CD4-positive, alpha-beta T cell (primary cell): ENCODE measurements at regions not wholly inside any gene's neighbourhood (a gene's known extent, or its start where the extent isn't known, plus 50 kb on each side); places are given as distances from the start of the nearest gene placed in this dataset.

Source experiments
- ATAC-seq: fragments of 200-7000 bp; cut with Tn5 transposase; one replicate; pipeline ENCODE4 v1.10.0; 2022; ENCODE audit warnings: mild to moderate bottlenecking; ENCODE audit not compliant: poor library complexity
- CTCF ChIA-PET: fragments of 350-600 bp; sonication (Branson Sonifier 250); formaldehyde crosslinking; loops from one replicate; lab custom pipeline; 2021; ENCODE audit warnings: antibody characterized with exemption, inconsistent platforms; lab: Charles Lee
- POLR2A ChIA-PET: fragments of 350-600 bp; sonication (Branson Sonifier 250); formaldehyde crosslinking; loops from one replicate; lab custom pipeline; 2021; ENCODE audit warnings: antibody characterized with exemption, inconsistent platforms; lab: Charles Lee
- DNase-seq, 14 experiments: peaks; one replicate each; pipeline ENCODE4 v3.0.0-alpha.2; 2013 to 2020; ENCODE audit warnings: mixed read lengths in 2 of 14
- H3K27ac ChIP-seq, 2 donors: one replicate each; pipeline versions ENCODE4 v1.5.1 to v1.7.0; 2013; ENCODE audit warnings: low read length in 2 of 2, low read depth in 1 of 2, mild to moderate bottlenecking in 1 of 2
- H3K27me3 ChIP-seq, 2 experiments: 1 replicate in 1 of 2; 2 replicates in 1 of 2; pipeline versions ENCODE4 v1.6.1 to v1.7.0; 2013; ENCODE audit warnings: low read length in 2 of 2, control low read depth in 1 of 2, mild to moderate bottlenecking in 1 of 2, moderate library complexity in 1 of 2; ENCODE audit not compliant: insufficient read depth in 2 of 2, control insufficient read depth in 1 of 2
- H3K36me3 ChIP-seq: one replicate; pipeline ENCODE4 v1.6.1; 2013; ENCODE audit warnings: low read length, control low read depth; ENCODE audit not compliant: insufficient read depth
- H3K4me1 ChIP-seq: one replicate; pipeline ENCODE4 v1.6.1; 2013; ENCODE audit warnings: low read length, control low read depth; ENCODE audit not compliant: insufficient read depth
- H3K4me3 ChIP-seq: one replicate; pipeline ENCODE4 v1.5.1; 2013; ENCODE audit warnings: mild to moderate bottlenecking, low read length, moderate library complexity
- H3K9me3 ChIP-seq, 2 experiments: 1 replicate in 1 of 2; 2 replicates in 1 of 2; pipeline versions ENCODE4 v1.6.1 to v1.7.0; 2013; ENCODE audit warnings: low read length in 2 of 2, mild to moderate bottlenecking in 2 of 2, control low read depth in 1 of 2, moderate library complexity in 1 of 2; ENCODE audit not compliant: control insufficient read depth in 1 of 2, insufficient read depth in 1 of 2
- H3K27ac Mint-ChIP-seq: one replicate; pipeline ENCODE4 v1.8.0; 2020; ENCODE audit warnings: mixed read lengths
- H3K27me3 Mint-ChIP-seq: one replicate; pipeline ENCODE4 v1.8.0; 2021; ENCODE audit warnings: mixed read lengths
- H3K36me3 Mint-ChIP-seq: one replicate; pipeline ENCODE4 v1.8.0; 2021; ENCODE audit warnings: low read depth, mixed read lengths
- H3K4me1 Mint-ChIP-seq: one replicate; pipeline ENCODE4 v1.8.0; 2021; ENCODE audit warnings: low read depth, mixed read lengths
- H3K4me3 Mint-ChIP-seq: one replicate; pipeline ENCODE4 v1.8.0; 2020; ENCODE audit warnings: mild to moderate bottlenecking, mixed read lengths
- H3K9me3 Mint-ChIP-seq: one replicate; pipeline ENCODE4 v1.8.0; 2020; ENCODE audit warnings: mixed read lengths
- CTCF ChIP-seq: fragments of 200-600 bp; IDR thresholded peaks from one replicate; pipeline ENCODE4 v1.8.0; 2022; ENCODE audit warnings: antibody characterized with exemption, mild to moderate bottlenecking
- intact Hi-C, 2 experiments: fragments of 100-400 bp; cut with DNase I in 1 of 2; cut with micrococcal nuclease in 1 of 2; formaldehyde crosslinking; loops; one replicate each; pipeline versions ENCODE4 v1.15.1 to v1.9.0; 2023 to 2025; cut with DNase I, micrococcal nuclease

- H3K27ac Mint-ChIP-seq = no peak overlapping the region
- H3K4me1 ChIP-seq = no peaks in the 10 kb centered on the region
- no peaks in the 10 kb centered on the region for H3K36me3 Mint-ChIP-seq
- ChIA-PET POLR2A (no interaction called here), CTCF (no interaction called here)
- no peaks in the 10 kb centered on the region for H3K27me3 Mint-ChIP-seq
- H3K27ac ChIP-seq = no peak overlapping the region
- H3K27me3 ChIP-seq = no peaks in the 10 kb centered on the region
- ATAC-seq (no peak), DNase-seq (no peak)
- H3K4me1 Mint-ChIP-seq = no peaks in the 10 kb centered on the region
- peaks cover 8% of the 10 kb centered on the region for H3K9me3 Mint-ChIP-seq
- H3K4me3 ChIP-seq = no peak overlapping the region
- intact Hi-C loops = no loop called here
- no peaks in the 10 kb centered on the region for H3K36me3 ChIP-seq
- TF ChIP-seq CTCF = no peak
- H3K9me3 ChIP-seq = peaks cover 0 to 3% of the 10 kb centered on the region in 2 experiments
- H3K4me3 Mint-ChIP-seq = no peak overlapping the region
Measured at GRCh38 chr3:111143-112069, 85.2 kb upstream of the CHL1 start.

- no peak overlapping the region for H3K4me3 Mint-ChIP-seq
- no peaks in the 10 kb centered on the region for H3K36me3 Mint-ChIP-seq
- DNase-seq (no peak), ATAC-seq (no peak)
- intact Hi-C loops = no loop called here
- CTCF ChIA-PET = no interaction called here
- peaks cover 8% of the 10 kb centered on the region for H3K9me3 Mint-ChIP-seq
- H3K4me1 Mint-ChIP-seq = no peaks in the 10 kb centered on the region
- no peaks in the 10 kb centered on the region for H3K27me3 Mint-ChIP-seq
- H3K4me1 ChIP-seq = no peaks in the 10 kb centered on the region
- H3K27ac ChIP-seq = no peak overlapping the region
- H3K4me3 ChIP-seq = no peak overlapping the region
- no peaks in the 10 kb centered on the region for H3K36me3 ChIP-seq
- peaks cover 0 to 3% of the 10 kb centered on the region in 2 experiments for H3K9me3 ChIP-seq
- no peaks in the 10 kb centered on the region for H3K27me3 ChIP-seq
- no peak for TF ChIP-seq CTCF
- H3K27ac Mint-ChIP-seq = no peak overlapping the region
- POLR2A ChIA-PET = no interaction called here
Measured at GRCh38 chr3:112773-113172, 83.8 kb upstream of the CHL1 start.

- CTCF ChIA-PET = no interaction called here
- no peak overlapping the region for H3K27ac Mint-ChIP-seq
Measured at GRCh38 chr3:118666-119065, 77.9 kb upstream of the CHL1 start.

More at GRCh38 chr3:118666-119065, 77.9 kb upstream of the CHL1 start:
- no peaks in the 10 kb centered on the region for H3K36me3 Mint-ChIP-seq
- H3K27me3 Mint-ChIP-seq = no peaks in the 10 kb centered on the region
- DNase-seq (no peak), ATAC-seq (no peak)
- Histone ChIP-seq H3K36me3 (no peaks in the 10 kb centered on the region), H3K27me3 (no peaks in the 10 kb centered on the region), H3K9me3 (no peaks in the 10 kb centered on the region), H3K27ac (no peak overlapping the region), H3K4me3 (no peak overlapping the region), H3K4me1 (no peaks in the 10 kb centered on the region)
- H3K4me1 Mint-ChIP-seq = no peaks in the 10 kb centered on the region
- POLR2A ChIA-PET = no interaction called here
- intact Hi-C loops = no loop called here
- peaks cover 6% of the 10 kb centered on the region for H3K9me3 Mint-ChIP-seq
- H3K4me3 Mint-ChIP-seq = no peak overlapping the region
- TF ChIP-seq CTCF = no peak
